Breast epithelium (tissue), 3 donors: ENCODE measurements at regions not wholly inside any gene's neighbourhood (a gene's known extent, or its start where the extent isn't known, plus 50 kb on each side); places are given as distances from the start of the nearest gene placed in this dataset.

Experiments
- POLR2A ChIP-seq: fragments of 450-650 bp; IDR thresholded peaks from one replicate; pipeline ENCODE4 v1.6.1; 2016; ENCODE audit warnings: antibody characterized with exemption, mild to moderate bottlenecking, moderate library complexity
- POLR2AphosphoS5 ChIP-seq, 3 donors: sonication (generic); formaldehyde crosslinking; IDR thresholded peaks; one replicate each; pipeline ENCODE4 v1.6.1; 2017; ENCODE audit warnings: antibody characterized with exemption in 3 of 3
- TF ChIP-seq, protein P1 (sequence below), 3 donors: fragments of 450-650 bp; IDR thresholded peaks; one replicate each; pipeline ENCODE4 v1.5.1; 2016 to 2017; ENCODE audit warnings: antibody characterized with exemption in 3 of 3, mild to moderate bottlenecking in 3 of 3, moderate library complexity in 3 of 3

DNA sequence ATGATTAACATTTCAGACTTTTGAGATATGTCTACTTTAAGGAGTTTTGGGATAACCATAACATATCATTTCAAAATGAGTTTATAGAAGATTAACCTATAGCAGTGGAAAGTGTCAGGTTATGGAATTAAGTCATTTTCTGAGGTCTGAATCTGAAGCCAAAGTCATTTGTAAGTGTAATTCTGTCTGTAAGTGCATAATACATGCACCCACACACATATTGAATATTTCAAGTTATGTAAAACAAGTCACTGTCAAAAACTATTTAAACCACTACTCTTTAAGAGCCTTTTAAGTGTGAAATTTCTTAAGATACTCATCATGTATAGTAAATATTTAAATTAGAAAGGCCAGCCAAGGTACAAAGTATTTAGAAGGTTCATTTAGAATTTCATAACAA is 115.8 kb upstream of the HMGCLL1 start:
- TF ChIP-seq, protein P1, sequence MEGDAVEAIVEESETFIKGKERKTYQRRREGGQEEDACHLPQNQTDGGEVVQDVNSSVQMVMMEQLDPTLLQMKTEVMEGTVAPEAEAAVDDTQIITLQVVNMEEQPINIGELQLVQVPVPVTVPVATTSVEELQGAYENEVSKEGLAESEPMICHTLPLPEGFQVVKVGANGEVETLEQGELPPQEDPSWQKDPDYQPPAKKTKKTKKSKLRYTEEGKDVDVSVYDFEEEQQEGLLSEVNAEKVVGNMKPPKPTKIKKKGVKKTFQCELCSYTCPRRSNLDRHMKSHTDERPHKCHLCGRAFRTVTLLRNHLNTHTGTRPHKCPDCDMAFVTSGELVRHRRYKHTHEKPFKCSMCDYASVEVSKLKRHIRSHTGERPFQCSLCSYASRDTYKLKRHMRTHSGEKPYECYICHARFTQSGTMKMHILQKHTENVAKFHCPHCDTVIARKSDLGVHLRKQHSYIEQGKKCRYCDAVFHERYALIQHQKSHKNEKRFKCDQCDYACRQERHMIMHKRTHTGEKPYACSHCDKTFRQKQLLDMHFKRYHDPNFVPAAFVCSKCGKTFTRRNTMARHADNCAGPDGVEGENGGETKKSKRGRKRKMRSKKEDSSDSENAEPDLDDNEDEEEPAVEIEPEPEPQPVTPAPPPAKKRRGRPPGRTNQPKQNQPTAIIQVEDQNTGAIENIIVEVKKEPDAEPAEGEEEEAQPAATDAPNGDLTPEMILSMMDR (IDR thresholded peaks at IDR 0.05), result no peak
- TF ChIP-seq POLR2AphosphoS5 (IDR thresholded peaks at IDR 0.05) (no peak), POLR2A (no peak)
